Endothelial cell (in vitro differentiated cells): ENCODE measurements at regions not wholly inside any gene's neighbourhood (a gene's known extent, or its start where the extent isn't known, plus 50 kb on each side); places are given as distances from the start of the nearest gene placed in this dataset.

Experiments
- DNase-seq: peaks from one replicate; pipeline ENCODE4 v3.0.0; 2021; ENCODE audit warnings: low spot score
- H3K27ac Mint-ChIP-seq: one replicate; pipeline ENCODE4 v1.8.0; 2021; ENCODE audit warnings: mixed read lengths, inconsistent platforms; ENCODE audit not compliant: unreplicated experiment
- H3K27me3 Mint-ChIP-seq: one replicate; pipeline ENCODE4 v1.8.0; 2021; ENCODE audit warnings: mild to moderate bottlenecking, moderate library complexity, mixed read lengths, inconsistent platforms; ENCODE audit not compliant: unreplicated experiment
- H3K36me3 Mint-ChIP-seq: one replicate; pipeline ENCODE4 v1.8.0; 2021; ENCODE audit warnings: mild to moderate bottlenecking, low read depth, mixed read lengths, inconsistent platforms; ENCODE audit not compliant: unreplicated experiment
- H3K4me1 Mint-ChIP-seq: one replicate; pipeline ENCODE4 v1.8.0; 2021; ENCODE audit warnings: mild to moderate bottlenecking, mixed read lengths, inconsistent platforms; ENCODE audit not compliant: unreplicated experiment
- H3K4me3 Mint-ChIP-seq: one replicate; pipeline ENCODE4 v1.8.0; 2021; ENCODE audit warnings: mild to moderate bottlenecking, mixed read lengths, inconsistent platforms; ENCODE audit not compliant: unreplicated experiment
- H3K9me3 Mint-ChIP-seq: one replicate; pipeline ENCODE4 v1.8.0; 2021; ENCODE audit warnings: mixed read lengths, inconsistent platforms; ENCODE audit not compliant: unreplicated experiment
- TF ChIP-seq, protein P1 (sequence below): fragments of 200-600 bp; sonication (generic); IDR thresholded peaks from one replicate; pipeline ENCODE4 v1.5.0; 2021; ENCODE audit warnings: antibody characterized with exemption; ENCODE audit not compliant: unreplicated experiment

DNA sequence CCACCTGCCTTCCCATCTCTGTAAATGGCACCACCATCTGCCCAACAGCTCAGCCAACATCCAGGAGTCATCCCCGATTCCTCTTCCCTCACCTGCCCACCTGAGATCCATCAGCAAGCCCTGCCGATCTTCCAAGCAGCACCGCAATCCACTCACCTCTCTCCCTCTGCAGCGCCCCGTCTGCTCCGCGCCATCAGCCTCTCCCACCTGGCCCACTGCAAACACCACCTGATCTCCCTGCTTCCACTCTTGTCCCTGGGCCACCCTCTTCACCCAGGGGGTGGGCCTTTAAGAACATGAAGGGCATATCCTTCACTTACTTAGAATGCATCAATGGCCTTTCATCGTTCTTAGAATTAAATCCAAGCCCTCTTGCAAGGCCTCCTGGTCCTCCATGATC, 457.3 kb upstream of the SULF2 start:
- Mint-ChIP-seq H3K4me1 (no peaks in the 10 kb centered on the region), H3K27me3 (peaks cover 2% of the 10 kb centered on the region), H3K9me3 (no peaks in the 10 kb centered on the region), H3K4me3 (no peak overlapping the region), H3K27ac (no peak overlapping the region), H3K36me3 (no peaks in the 10 kb centered on the region)
- DNase-seq = no peak
- TF ChIP-seq, protein P1, sequence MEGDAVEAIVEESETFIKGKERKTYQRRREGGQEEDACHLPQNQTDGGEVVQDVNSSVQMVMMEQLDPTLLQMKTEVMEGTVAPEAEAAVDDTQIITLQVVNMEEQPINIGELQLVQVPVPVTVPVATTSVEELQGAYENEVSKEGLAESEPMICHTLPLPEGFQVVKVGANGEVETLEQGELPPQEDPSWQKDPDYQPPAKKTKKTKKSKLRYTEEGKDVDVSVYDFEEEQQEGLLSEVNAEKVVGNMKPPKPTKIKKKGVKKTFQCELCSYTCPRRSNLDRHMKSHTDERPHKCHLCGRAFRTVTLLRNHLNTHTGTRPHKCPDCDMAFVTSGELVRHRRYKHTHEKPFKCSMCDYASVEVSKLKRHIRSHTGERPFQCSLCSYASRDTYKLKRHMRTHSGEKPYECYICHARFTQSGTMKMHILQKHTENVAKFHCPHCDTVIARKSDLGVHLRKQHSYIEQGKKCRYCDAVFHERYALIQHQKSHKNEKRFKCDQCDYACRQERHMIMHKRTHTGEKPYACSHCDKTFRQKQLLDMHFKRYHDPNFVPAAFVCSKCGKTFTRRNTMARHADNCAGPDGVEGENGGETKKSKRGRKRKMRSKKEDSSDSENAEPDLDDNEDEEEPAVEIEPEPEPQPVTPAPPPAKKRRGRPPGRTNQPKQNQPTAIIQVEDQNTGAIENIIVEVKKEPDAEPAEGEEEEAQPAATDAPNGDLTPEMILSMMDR = no peak

DNA sequence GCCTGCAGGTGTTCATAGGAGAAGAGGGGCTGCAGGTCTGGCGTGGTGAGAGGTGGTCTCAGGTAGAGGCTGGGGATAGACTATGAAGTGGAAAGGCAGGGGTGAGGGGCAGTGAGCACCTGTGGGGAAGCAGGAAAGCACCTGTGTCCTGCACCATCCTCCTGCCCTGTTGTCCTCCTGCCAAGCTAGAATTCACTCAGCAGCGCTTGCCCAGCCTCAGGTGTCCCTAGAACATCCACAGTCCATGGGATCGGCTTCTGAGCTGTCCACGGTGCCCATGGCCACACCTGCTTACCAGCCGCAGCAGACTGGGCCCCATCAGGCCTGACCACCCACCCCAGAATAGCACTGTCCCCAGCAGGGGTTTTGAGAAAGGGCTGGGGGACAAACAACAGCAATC, 456.2 kb upstream of the SULF2 start:
- H3K27me3 Mint-ChIP-seq = peaks cover 2% of the 10 kb centered on the region
- no peaks in the 10 kb centered on the region for H3K4me1 Mint-ChIP-seq

DNA sequence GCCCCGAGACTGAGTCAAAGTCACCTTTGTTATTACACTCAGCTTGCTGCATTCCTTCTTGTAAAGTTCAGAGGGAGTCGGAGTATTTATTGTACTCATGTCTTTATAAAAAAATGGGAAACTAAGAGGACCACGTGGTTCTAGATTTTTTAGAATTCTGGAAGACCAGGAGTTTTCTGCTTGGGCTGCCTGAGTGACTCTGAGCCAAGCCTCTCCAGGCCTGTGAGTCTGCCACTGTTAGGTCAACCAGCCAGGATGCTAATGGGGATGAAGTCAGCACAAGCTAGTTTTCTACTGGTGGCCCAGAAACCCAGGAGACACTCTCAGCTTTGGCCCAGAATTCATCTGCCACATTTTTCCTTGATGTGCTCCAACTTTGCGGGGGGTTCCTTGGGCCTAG, 453.5 kb upstream of the SULF2 start:
- DNase-seq = no peak
- H3K9me3 Mint-ChIP-seq = no peaks in the 10 kb centered on the region
- no peak overlapping the region for H3K27ac Mint-ChIP-seq
- no peaks in the 10 kb centered on the region for H3K4me1 Mint-ChIP-seq
- TF ChIP-seq, protein P1 = no peak
- H3K36me3 Mint-ChIP-seq = no peaks in the 10 kb centered on the region
- no peak overlapping the region for H3K4me3 Mint-ChIP-seq
- peaks cover 2% of the 10 kb centered on the region for H3K27me3 Mint-ChIP-seq

More for the DNA sequence above, 456.2 kb upstream of the SULF2 start:
- DNase-seq = no peak
- Mint-ChIP-seq H3K27ac (no peak overlapping the region), H3K36me3 (no peaks in the 10 kb centered on the region), H3K9me3 (no peaks in the 10 kb centered on the region), H3K4me3 (no peak overlapping the region)
- TF ChIP-seq, protein P1 = no peak

DNA sequence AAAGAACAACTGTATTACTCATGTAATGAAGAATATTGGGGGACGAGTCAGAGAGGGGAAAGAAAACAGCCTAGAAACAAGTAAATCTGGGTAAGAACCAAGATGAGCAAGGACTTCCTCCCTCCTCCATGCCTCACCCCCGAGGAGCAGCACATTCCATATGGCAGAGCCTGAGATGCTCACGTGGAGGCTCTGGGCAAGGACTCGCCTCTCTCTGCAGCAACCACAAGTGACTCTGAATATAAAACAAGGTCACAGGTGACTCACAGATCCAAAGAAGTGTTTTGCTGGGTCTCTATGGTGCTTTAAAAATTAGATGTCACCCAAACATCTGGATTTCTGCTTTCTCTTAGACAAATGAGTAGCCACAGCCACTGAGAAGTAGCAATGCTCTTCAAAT, 453.0 kb upstream of the SULF2 start:
- no peak for DNase-seq
- Mint-ChIP-seq H3K4me1 (no peaks in the 10 kb centered on the region), H3K9me3 (no peaks in the 10 kb centered on the region), H3K27ac (no peak overlapping the region), H3K4me3 (no peak overlapping the region), H3K27me3 (peaks cover 2% of the 10 kb centered on the region), H3K36me3 (no peaks in the 10 kb centered on the region)
- TF ChIP-seq, protein P1 = no peak

DNA sequence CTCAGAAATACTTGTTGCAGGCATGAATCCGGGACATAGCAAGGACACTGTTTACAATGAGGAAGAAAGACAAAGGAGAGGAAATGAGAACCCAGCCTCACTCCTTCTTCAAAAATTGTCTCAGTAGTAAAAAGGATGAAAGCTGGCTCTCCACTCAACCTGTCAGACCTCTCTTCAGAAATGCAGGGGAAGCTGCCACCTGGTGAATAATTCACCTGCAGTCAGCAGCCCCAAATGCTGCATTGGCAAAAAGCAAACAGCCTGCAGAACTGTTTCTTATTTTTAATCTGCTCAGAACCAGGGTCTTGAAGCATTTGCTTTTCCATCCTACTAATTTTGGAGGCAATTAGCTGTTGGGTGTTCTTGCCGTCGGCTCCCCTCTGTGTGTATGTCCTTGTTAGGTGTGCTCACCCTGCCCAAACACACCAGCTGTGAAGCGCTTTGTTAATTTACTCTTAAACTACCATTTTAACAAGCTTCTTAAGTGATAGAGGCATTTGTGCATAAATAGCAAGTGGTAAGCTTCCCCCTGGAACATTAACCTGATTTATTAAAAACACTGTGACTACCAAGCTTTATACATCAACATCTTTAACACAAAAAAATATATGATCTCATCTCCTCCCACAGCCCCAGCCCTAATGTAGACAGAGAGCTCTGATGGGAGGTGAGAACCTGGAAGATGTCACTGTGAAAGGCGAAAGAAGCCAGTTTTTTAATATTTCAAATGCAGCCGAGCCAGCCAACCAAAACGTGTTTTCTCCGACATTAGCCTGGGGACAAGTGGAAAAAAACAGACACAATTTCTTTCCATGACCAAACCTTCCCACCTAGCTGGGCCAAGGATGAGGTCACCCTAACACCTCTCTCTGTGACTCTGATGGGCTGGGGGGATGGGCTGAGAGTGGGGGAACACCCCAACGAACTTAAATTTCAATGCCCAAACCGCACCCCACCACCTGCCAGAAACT, 451.0 kb upstream of the SULF2 start:
- no peak overlapping the region for H3K27ac Mint-ChIP-seq
- peaks cover 2% of the 10 kb centered on the region for H3K36me3 Mint-ChIP-seq
- peaks cover 7% of the 10 kb centered on the region for H3K9me3 Mint-ChIP-seq
- peaks cover 2% of the 10 kb centered on the region for H3K27me3 Mint-ChIP-seq
- TF ChIP-seq, protein P1 = no peak
- DNase-seq = no peak
- H3K4me1 Mint-ChIP-seq = no peaks in the 10 kb centered on the region
- H3K4me3 Mint-ChIP-seq = no peak overlapping the region
